Neural progenitor cell (in vitro differentiated cells): ENCODE measurements at regions not wholly inside any gene's neighbourhood (a gene's known extent, or its start where the extent isn't known, plus 50 kb on each side); places are given as distances from the start of the nearest gene placed in this dataset.

ENCODE experiments used
- CTCF ChIP-seq: fragments of 200-600 bp; sonication (generic); IDR thresholded peaks from 2 replicates; pipeline ENCODE4 v1.5.1; 2017; ENCODE audit warnings: antibody characterized with exemption, mild to moderate bottlenecking
- EZH2 ChIP-seq: fragments of 200-600 bp; sonication (generic); IDR thresholded peaks from 2 replicates; pipeline ENCODE4 v1.6.1; 2017; ENCODE audit warnings: antibody characterized with exemption, mild to moderate bottlenecking, moderate library complexity

- TF ChIP-seq CTCF: no peak
- no peak for TF ChIP-seq EZH2
Observed at GRCh38 chr16:50466170-50466569, 82.0 kb upstream of the NKD1 start.
